ENCODE measurements at regions not wholly inside any gene's neighbourhood (a gene's known extent, or its start where the extent isn't known, plus 50 kb on each side); places are given as distances from the start of the nearest gene placed in this dataset.
"Not testable (repeated sequence)": the region's sequence is repeated elsewhere in the genome, so short reads cannot be mapped to it uniquely, and the experiment has no call there.

- not testable (repeated sequence) for TF ChIP-seq CTCF (IDR thresholded peaks at IDR 0.05); EZH2 (IDR thresholded peaks at IDR 0.05; ENCODE audit: borderline replicate concordance, insufficient read depth, low read depth, low read length, poor library complexity, severe bottlenecking)
Measured at GRCh38 chr12:73228828-73229227, 956.7 kb downstream of the TRHDE start.

Data from B cell (primary cell).